ENCODE measurements at regions not wholly inside any gene's neighbourhood (a gene's known extent, or its start where the extent isn't known, plus 50 kb on each side); places are given as distances from the start of the nearest gene placed in this dataset.

DNA sequence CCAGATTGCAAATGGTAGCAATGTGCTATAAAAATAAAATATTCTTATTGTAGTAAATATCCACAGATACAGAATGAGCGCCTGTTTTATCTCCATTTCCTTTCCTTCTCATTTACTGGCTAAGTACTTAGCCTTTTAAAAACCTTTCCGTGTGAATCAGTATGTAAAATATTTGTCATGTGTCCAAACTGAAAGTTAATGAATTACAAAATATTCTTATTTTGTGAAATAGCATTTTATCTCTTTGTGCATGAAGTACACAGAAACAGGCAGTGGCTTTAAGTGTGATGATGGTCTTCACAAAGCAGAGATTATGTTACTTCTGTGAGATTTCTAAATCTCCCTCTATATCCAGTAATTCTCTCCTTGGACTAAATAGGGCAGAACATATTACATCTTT lies 56.7 kb upstream of the KIAA1217 start:
- no peak for DNase-seq

DNA sequence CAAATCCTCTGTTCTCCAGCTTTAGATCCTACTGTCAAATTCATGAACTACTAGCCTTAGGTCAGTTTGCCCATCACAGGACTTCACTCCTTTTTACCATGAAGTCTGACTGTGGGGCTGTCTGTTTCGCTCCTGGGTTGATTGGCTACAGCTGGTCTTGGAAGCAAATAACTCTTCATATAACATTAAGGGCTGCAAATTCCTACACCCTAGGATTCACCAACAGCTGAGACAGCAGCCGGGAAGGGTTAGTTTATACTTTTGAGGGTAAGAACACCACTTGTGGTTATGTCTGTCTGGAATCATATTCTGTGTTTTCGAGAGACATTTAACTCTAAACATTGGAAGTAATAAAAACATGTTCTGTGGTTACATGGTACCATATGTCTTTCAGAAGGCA lies 55.9 kb upstream of the KIAA1217 start:
- DNase-seq: no peak

- DNase-seq: no peak
Measured at GRCh38 chr10:24153537-24153936, 55.4 kb upstream of the KIAA1217 start.

DNA sequence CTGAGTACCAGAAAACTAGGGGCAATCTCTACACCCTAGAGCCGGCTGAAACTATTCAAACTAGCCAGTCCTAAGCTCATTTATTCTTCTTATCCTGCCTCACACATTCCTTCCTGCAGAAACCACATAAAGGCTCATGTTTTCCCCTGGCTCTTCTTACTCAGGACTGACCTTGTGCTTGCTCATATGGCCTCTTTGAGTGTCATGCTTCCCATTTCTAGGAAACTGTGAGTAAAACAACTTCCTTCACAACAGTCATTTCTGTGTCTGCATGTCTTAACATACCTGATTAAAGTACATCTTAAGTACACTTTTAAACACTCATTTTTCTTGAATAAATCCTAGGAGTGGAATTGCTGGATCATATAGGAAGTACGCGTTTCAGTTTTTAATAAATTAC lies 52.3 kb upstream of the KIAA1217 start:
- DNase-seq: no peak

DNA sequence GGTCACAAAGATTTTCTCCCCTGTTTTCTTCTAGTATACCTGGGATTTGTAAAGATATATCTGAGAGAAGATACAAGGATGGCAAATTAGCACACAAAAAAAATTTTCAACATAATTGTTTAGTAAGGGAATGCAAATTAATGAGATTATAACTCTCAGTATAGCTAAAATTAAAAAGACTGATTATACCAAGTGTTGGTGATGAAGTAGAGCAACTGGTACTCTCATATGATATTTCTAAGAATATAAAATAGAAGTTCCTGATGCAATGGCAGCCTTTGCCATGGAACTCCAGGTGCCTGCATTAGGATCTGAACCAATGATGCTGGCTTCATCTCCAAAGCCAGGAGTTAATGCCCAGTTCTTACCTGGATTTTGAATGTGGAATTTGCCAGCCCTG lies 51.4 kb upstream of the KIAA1217 start:
- no peak for DNase-seq
